ENCODE measurements at regions not wholly inside any gene's neighbourhood (a gene's known extent, or its start where the extent isn't known, plus 50 kb on each side); places are given as distances from the start of the nearest gene placed in this dataset.

- H3K4me1 Mint-ChIP-seq (ENCODE audit: insufficient read depth, unreplicated experiment): peaks cover 14% of the 10 kb centered on the region
- H3K36me3 Mint-ChIP-seq (ENCODE audit: insufficient read depth, unreplicated experiment): peaks cover 5% of the 10 kb centered on the region
- no peak overlapping the region for H3K4me3 Mint-ChIP-seq (ENCODE audit: unreplicated experiment)
- no peak for DNase-seq (ENCODE audit: unreplicated experiment)
- H3K27me3 Mint-ChIP-seq (ENCODE audit: insufficient read depth, unreplicated experiment): no peaks in the 10 kb centered on the region
- no peaks in the 10 kb centered on the region for H3K9me3 Mint-ChIP-seq (ENCODE audit: unreplicated experiment)
- TF ChIP-seq CTCF (IDR thresholded peaks at IDR 0.05; ENCODE audit: unreplicated experiment): no peak
- no TSS peak for BruUV-seq (replicated peaks)
- CTCF ChIA-PET: no interaction called here
- intact Hi-C loops (cut with micrococcal nuclease): no loop called here
- POLR2A ChIA-PET: no interaction called here
- no peak overlapping the region for H3K27ac Mint-ChIP-seq (ENCODE audit: low read depth, unreplicated experiment)
These were observed 80.5 kb downstream of the CLDN34 start for GRCh38 chrX:10047631-10048030.

- no peak for DNase-seq (ENCODE audit: unreplicated experiment)
- ChIA-PET POLR2A (no interaction called here), CTCF (no interaction called here)
- H3K9me3 Mint-ChIP-seq (ENCODE audit: unreplicated experiment): no peaks in the 10 kb centered on the region
- H3K4me3 Mint-ChIP-seq (ENCODE audit: unreplicated experiment): no peak overlapping the region
- peaks cover under 1% of the 10 kb centered on the region for H3K36me3 Mint-ChIP-seq (ENCODE audit: insufficient read depth, unreplicated experiment)
- no TSS peak for BruUV-seq (replicated peaks)
- peaks cover 18% of the 10 kb centered on the region for H3K4me1 Mint-ChIP-seq (ENCODE audit: insufficient read depth, unreplicated experiment)
- intact Hi-C loops (cut with micrococcal nuclease): no loop called here
- H3K27ac Mint-ChIP-seq (ENCODE audit: low read depth, unreplicated experiment): no peak overlapping the region
- no peaks in the 10 kb centered on the region for H3K27me3 Mint-ChIP-seq (ENCODE audit: insufficient read depth, unreplicated experiment)
- TF ChIP-seq CTCF (IDR thresholded peaks at IDR 0.05; ENCODE audit: unreplicated experiment): no peak
These were observed 80.9 kb downstream of the CLDN34 start for GRCh38 chrX:10048076-10048475.

GRCh38 chrX:10048707-10049106 lies 81.5 kb downstream of the CLDN34 start:
- H3K27me3 Mint-ChIP-seq (ENCODE audit: insufficient read depth, unreplicated experiment): no peaks in the 10 kb centered on the region
- TF ChIP-seq CTCF (IDR thresholded peaks at IDR 0.05; ENCODE audit: unreplicated experiment): no peak
- intact Hi-C loops (cut with micrococcal nuclease): no loop called here
- no peak overlapping the region for H3K4me3 Mint-ChIP-seq (ENCODE audit: unreplicated experiment)
- ChIA-PET CTCF (interaction anchor here (1.5 kb wide), 1 partner anchor 18 kb away, joined by 3 read pairs; no protein-coding TSS in a partner anchor), POLR2A (interaction anchor here (1.4 kb wide), 1 partner anchor 29 kb away, joined by 3 read pairs; no protein-coding TSS in a partner anchor)
- peaks cover 19% of the 10 kb centered on the region for H3K4me1 Mint-ChIP-seq (ENCODE audit: insufficient read depth, unreplicated experiment)
- H3K9me3 Mint-ChIP-seq (ENCODE audit: unreplicated experiment): no peaks in the 10 kb centered on the region
- no TSS peak for BruUV-seq (replicated peaks)
- no peak for DNase-seq (ENCODE audit: unreplicated experiment)
- no peak overlapping the region for H3K27ac Mint-ChIP-seq (ENCODE audit: low read depth, unreplicated experiment)
- no peaks in the 10 kb centered on the region for H3K36me3 Mint-ChIP-seq (ENCODE audit: insufficient read depth, unreplicated experiment)

GRCh38 chrX:10049236-10049635 lies 82.1 kb downstream of the CLDN34 start:
- no peak for DNase-seq (ENCODE audit: unreplicated experiment)
- Mint-ChIP-seq H3K9me3 (ENCODE audit: unreplicated experiment) (no peaks in the 10 kb centered on the region), H3K4me3 (ENCODE audit: unreplicated experiment) (no peak overlapping the region), H3K36me3 (ENCODE audit: insufficient read depth, unreplicated experiment) (no peaks in the 10 kb centered on the region), H3K27me3 (ENCODE audit: insufficient read depth, unreplicated experiment) (no peaks in the 10 kb centered on the region), H3K27ac (ENCODE audit: low read depth, unreplicated experiment) (no peak overlapping the region), H3K4me1 (ENCODE audit: insufficient read depth, unreplicated experiment) (peaks cover 19% of the 10 kb centered on the region)
- no TSS peak for BruUV-seq (replicated peaks)
- CTCF ChIA-PET: interaction anchor here (0.8 to 1.5 kb wide), 2 partner anchors 18 to 41 kb away, joined by 3 read pairs; no protein-coding TSS in a partner anchor
- POLR2A ChIA-PET: interaction anchor here (1.4 kb wide), 1 partner anchor 28 kb away, joined by 3 read pairs; no protein-coding TSS in a partner anchor
- intact Hi-C loops (cut with micrococcal nuclease): no loop called here
- TF ChIP-seq CTCF (IDR thresholded peaks at IDR 0.05; ENCODE audit: unreplicated experiment): no peak

All from MCF 10A (cell line).